NCI-H1105 treated with DMSO at 0.1 percent for 48 hours (cell line): ENCODE measurements at regions not wholly inside any gene's neighbourhood (a gene's known extent, or its start where the extent isn't known, plus 50 kb on each side); places are given as distances from the start of the nearest gene placed in this dataset.
"Not testable (repeated sequence)": the region's sequence is repeated elsewhere in the genome, so short reads cannot be mapped to it uniquely, and the experiment has no call there.

Source experiments
- DNase-seq: peaks from one replicate; lab custom pipeline; 2025; lab: John Stamatoyannopoulos, UW

GRCh38 chr6:164072240-164072666 is 657.7 kb downstream of the QKI start:
- DNase-seq: no peak

DNA sequence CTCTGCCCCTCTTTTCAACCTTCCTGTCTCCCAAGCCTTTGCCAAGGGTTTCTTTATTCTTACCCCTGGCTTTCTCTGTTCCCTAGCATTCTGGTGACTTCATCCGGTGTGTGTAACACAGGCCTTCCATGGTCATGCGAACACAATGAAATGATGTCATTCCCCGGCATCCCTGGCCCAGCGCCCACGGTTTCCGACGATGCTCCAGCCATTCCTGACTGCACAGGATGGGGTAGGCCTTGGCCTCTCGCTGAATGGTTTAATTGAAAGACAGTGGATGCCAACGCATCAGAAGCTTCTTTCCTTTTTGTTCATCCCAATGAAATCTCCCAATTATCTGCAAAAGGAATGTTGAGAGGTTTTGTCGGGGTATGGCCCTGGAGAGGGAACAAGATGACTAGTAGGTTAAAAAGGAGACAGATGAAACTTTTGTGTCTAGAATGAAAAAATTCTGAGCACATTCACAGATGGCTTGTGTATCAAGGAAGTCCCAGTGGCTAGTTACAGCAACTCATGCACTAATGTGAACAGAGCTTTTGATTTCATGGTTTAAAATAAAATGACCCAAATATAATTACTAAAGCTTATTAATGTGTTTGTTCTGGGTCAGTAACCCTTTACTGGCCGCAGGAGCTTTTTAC is 655.0 kb downstream of the QKI start:
- no peak for DNase-seq

DNA sequence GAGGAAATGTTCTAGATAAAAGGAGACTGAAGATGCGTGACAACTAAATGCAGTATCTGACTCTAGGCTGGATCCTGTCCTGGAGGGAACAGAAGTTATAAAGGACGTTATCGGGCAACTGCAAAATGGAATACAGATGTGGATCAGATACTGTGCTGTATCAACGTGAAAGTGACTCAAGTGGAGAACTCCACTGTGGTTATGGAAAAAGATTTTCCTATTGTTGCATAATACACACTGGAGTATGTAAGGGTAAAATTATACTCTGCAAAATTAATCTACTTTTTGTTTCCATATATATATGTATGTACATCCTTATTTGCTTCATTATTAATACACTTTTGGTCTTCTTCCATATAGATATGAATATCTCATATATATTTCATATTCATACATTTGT is 654.0 kb downstream of the QKI start:
- DNase-seq: no peak

DNA sequence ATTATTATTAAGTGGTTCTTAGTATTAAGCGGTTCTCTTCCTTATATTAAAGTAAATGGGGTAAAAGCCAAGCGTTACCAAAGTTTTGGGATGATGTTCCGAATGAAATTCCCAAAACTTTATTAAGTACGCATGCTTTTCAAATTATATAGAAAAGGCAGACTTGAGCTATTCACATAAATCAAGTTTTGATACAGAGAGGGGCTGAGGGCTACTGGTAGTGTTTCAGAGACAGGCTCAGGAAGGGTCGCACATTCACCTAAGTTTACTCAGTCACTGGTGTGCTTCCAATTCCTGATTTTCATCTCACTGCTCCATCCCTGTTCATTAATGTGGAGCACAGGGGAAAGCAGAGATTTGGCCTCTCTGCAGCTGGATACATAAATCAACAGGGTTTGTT is 652.2 kb downstream of the QKI start:
- no peak for DNase-seq

- no peak for DNase-seq
Observed at GRCh38 chr6:164066335-164066734, 651.8 kb downstream of the QKI start.

GRCh38 chr6:164063346-164063745 is 648.8 kb downstream of the QKI start:
- no peak for DNase-seq

DNA sequence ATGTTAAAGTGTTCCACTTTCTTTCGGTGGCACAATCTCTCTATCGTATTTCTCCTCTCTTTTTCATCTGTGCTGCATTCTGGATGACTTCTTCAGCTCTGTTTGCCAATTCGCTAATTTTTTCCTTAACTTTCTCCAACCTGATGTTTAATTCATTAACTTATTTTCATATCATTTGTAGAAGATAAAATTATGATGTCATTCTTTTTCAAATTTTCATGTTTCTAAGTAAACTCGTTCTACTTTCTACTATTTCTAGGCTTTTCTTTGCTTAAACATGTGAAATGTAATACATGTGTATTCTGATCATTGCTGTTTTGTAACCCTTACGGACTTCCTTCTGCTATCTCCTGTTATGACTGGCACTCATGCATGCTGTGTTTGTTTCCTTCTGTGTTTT is 648.4 kb downstream of the QKI start:
- DNase-seq: no peak

DNA sequence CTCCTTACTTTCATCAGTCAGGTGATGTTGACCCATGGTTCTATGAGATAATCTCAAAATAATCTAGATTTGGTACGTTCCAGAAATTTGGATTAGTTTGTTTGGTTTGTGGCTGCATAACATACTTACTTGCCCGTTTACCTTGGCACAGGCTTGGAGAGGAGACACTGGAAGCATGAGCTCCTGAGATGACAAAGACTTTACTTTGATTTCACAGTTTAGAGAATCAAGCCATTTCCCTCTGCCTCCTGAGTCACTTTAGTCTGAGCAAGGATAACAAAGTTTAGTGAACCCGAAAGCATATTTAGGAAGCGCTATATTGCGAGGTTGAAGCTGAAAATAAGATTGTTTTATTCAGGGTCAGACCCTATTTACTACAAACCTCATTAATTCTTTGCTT is 643.4 kb downstream of the QKI start:
- DNase-seq: no peak

- no peak for DNase-seq
Observed at GRCh38 chr6:164051427-164051826, 636.9 kb downstream of the QKI start.

- DNase-seq: no peak
Observed at GRCh38 chr6:164049517-164049988, 635.0 kb downstream of the QKI start.

DNA sequence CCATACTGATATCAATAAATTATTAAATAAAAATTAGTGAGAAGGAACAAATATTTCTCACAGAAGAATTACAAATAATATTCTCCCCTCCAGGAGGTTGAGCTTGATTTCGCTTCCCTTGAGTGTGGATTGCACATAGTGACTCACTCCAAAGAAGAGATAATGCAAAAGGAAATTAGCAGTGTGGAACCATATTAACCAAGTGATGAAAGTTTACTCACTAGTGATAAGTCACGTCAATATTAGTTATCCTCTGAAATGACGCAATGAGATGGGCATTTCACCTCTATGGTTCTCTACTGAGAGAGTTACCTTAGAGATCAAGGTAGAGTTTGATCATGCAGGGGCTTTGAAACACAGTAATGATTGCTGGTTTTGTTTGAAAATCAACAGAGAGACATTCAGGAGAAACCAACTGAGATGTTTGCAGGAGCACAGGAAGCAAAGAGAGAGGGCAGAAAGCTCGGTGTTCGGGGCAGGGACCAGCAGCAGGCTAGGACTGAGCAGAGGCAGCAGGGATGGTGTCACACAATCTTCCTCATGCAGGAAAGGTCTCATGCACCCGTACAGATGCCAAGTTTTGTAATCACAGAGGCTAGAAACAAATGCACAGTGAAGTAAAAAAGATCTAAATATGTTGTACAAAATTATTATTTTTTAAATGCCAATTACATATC is 634.5 kb downstream of the QKI start:
- DNase-seq: no peak

DNA sequence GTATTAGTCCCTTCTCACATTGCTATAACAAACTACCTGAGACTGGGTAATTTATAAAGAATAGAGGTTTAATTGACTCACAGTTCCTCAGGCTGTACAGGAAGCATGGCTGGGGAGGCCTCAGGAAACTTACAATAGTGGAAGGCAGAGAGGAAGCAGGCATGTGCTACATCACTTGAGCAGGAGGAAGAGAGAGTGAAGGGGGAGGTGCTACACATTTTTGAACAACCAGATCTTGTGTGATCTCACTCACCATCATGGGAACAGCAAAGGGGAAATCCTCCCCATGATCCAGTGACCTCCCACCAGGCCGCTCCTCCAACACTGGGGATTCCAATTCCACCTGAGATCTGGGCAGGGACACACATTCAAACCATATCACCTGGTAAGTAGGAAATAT is 630.6 kb downstream of the QKI start:
- no peak for DNase-seq

- DNase-seq: not testable (repeated sequence)
Observed at GRCh38 chr6:164043656-164044055, 629.1 kb downstream of the QKI start.

GRCh38 chr6:164042212-164042611 is 627.7 kb downstream of the QKI start:
- no peak for DNase-seq

- DNase-seq: no peak
Observed at GRCh38 chr6:164040994-164041393, 626.5 kb downstream of the QKI start.

- DNase-seq: no peak
Observed at GRCh38 chr6:164039954-164040375, 625.4 kb downstream of the QKI start.

- no peak for DNase-seq
Observed at GRCh38 chr6:164037171-164037870, 622.8 kb downstream of the QKI start.

DNA sequence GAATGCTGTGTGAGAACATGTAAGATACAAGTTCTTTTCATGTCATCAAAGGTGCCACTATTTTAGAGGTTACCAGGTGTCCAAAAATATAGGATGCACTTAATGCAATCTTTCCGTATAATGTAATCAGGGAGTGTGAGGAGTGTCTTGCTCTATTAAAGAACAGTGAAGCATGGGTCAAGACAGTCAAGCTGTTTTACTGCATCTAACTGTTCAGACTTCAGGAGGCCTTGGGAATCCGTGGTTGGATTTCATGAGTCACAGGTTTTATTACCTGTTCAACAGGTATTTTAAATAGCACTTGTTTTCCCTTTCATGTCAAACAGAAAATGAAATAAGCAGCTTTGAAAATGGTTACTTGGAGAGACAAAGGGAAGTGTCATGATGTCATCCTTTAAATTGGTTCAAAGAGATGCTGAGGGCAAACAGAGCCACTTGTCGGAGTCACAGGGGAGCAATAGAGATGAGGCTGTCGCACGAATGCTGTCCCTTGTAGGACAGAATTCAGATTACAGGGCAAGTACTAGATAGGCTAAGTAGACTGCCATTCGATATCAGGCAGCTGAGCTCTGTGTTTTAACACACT is 621.5 kb downstream of the QKI start:
- peak; percentile 19 for DNase-seq

DNA sequence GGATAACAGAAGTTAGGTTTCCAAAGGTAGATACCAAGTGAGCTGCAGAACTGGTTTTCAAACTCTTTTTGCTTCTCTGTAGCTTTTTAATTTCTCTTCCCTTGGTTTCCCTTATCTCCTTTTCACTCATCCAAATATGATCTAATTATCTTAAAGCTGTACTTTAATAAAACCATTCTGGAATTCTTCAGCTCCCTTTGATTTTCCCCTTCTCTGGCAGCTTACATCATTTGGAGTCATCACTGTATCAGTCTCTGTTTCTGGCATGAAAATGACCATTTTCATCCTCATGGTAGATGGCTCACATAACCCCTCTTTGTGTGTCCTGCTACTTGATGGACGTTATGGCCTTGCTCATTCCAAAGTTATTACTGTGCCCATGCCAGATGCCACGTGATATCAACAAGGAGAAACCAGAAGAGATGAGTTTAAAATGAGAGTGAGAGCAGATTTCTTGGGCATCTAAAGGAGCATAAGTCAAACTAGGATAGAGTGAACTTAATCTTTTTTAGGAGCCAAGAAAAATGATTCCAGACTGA is 620.2 kb downstream of the QKI start:
- DNase-seq: no peak

- DNase-seq: no peak
Observed at GRCh38 chr6:164025180-164025579, 610.7 kb downstream of the QKI start.

DNA sequence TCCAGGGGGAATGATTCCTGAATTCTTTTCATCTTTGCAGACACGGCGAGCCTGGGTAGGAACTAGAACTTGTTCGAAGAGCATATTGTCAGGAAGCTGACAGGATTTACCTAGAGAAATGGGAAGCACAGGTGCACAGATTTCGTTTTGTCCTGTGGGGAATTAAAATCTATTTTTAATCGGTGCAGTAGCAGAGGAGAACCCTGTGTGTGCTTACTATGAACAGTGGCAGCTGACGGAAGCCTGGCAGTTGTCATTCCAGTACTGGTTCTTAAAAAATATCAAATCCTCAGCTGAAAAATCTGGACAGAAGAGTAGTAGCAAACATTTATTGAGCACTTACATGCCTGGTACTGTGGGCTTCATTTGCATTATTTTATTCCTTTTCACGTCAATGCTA is 609.0 kb downstream of the QKI start:
- DNase-seq: no peak

DNA sequence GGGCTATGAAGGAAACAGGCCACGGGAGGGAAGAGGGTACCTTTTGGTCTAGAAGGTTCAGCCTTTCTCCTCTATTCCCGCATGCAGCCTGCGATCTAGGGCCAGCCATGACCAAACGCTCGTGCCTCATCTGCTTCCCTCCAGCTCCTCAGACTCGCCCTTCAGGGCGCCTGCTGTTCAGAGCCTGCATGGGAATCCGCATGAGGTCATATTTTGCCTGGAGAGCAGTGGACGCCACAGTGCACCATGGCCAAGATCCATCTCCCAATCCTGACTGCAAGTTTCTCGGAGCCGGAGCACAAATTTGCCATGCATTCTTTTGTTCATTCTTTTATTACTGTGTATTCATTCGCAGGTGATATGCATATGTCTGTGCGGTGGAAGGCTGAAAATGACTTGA is 608.1 kb downstream of the QKI start:
- no peak for DNase-seq
